Endothelial cell of umbilical vein (primary cell): ENCODE measurements at regions not wholly inside any gene's neighbourhood (a gene's known extent, or its start where the extent isn't known, plus 50 kb on each side); places are given as distances from the start of the nearest gene placed in this dataset.

Experiments used
- BruUV-seq: library from RNA; stranded (reverse); fragments of 400-500 nt; replicated peaks from 2 replicates; lab custom pipeline; 2021; lab: Mats Ljungman, UMichigan
- CTCF ChIA-PET: fragments of 300-600, 350-600 bp; sonication (Branson Sonifier 250); formaldehyde crosslinking; loops from one replicate; lab custom pipeline; 2021; ENCODE audit warnings: antibody characterized with exemption, inconsistent platforms; lab: Charles Lee
- POLR2A ChIA-PET: fragments of 300-600, 350-600 bp; sonication (Branson Sonifier 250); formaldehyde crosslinking; loops from one replicate; lab custom pipeline; 2021; ENCODE audit warnings: antibody characterized with exemption, inconsistent platforms; lab: Charles Lee
- DNase-seq: peaks from one replicate; pipeline ENCODE4 v3.0.0-alpha.2; 2011; ENCODE audit warnings: low read depth, low spot score
- FAIRE-seq: peaks from 2 replicates; lab custom pipeline; 2011; peaks lifted over from hg19 to GRCh38; lab: Jason Lieb, UNC
- H2AFZ ChIP-seq: 2 replicates; pipeline ENCODE4 v1.6.0; 2012; ENCODE audit warnings: low read depth, low read length, control low read depth, inconsistent platforms
- H3K27ac ChIP-seq: 2 replicates; pipeline ENCODE4 v1.5.1; 2011; ENCODE audit warnings: low read depth, mild to moderate bottlenecking, control low read depth, low read length, moderate library complexity; ENCODE audit not compliant: insufficient read depth
- H3K27me3 ChIP-seq, 2 experiments: 2 replicates each; pipeline versions ENCODE4 v1.6.0 to v1.6.1; 2011; ENCODE audit warnings: low read length in 2 of 2, mixed read lengths in 1 of 2; ENCODE audit not compliant: control insufficient read depth in 2 of 2, insufficient read depth in 2 of 2
- H3K36me3 ChIP-seq, 2 experiments: 2 replicates in 1 of 2; 3 replicates in 1 of 2; pipeline ENCODE4 v1.5.1; 2011; ENCODE audit warnings: low read length in 2 of 2, mild to moderate bottlenecking in 1 of 2, moderate library complexity in 1 of 2; ENCODE audit not compliant: control insufficient read depth in 2 of 2, insufficient read depth in 2 of 2; ENCODE audit errors: extremely low read depth in 1 of 2
- H3K4me1 ChIP-seq: 3 replicates; pipeline ENCODE4 v1.5.1; 2011; ENCODE audit warnings: mild to moderate bottlenecking, low read length; ENCODE audit not compliant: control insufficient read depth, insufficient read depth; ENCODE audit errors: extremely low read depth
- H3K4me2 ChIP-seq: 2 replicates; pipeline ENCODE4 v1.6.1; 2011; ENCODE audit warnings: low read length, control low read depth, mixed read lengths; ENCODE audit not compliant: insufficient read depth
- H3K4me3 ChIP-seq, 3 experiments: fragments of 200-600 bp in 1 of 3; sonication (generic), shearing (Covaris generic) in 1 of 3; replicated peaks in 1 of 3; 2 replicates each; pipeline ENCODE4 v1.5.1; 2011 to 2016; ENCODE audit warnings: control low read depth in 3 of 3, low read length in 3 of 3, mild to moderate bottlenecking in 2 of 3, inconsistent platforms in 1 of 3, low read depth in 1 of 3, moderate library complexity in 1 of 3; ENCODE audit not compliant: insufficient read depth in 1 of 3
- H3K79me2 ChIP-seq: 2 replicates; pipeline ENCODE4 v1.6.0; 2012; ENCODE audit warnings: low read length, inconsistent platforms; ENCODE audit not compliant: control insufficient read depth, insufficient read depth
- H3K9ac ChIP-seq: replicated peaks from 2 replicates; pipeline ENCODE3; 2011; ENCODE audit warnings: low read length, control low read depth; ENCODE audit not compliant: insufficient read depth; ENCODE audit errors: extremely low read depth
- H3K9me1 ChIP-seq: replicated peaks from 3 replicates; pipeline ENCODE4 v1.6.0; 2011; ENCODE audit warnings: mild to moderate bottlenecking, low read length; ENCODE audit not compliant: control insufficient read depth, insufficient read depth; ENCODE audit errors: extremely low read depth
- H3K9me3 ChIP-seq: replicated peaks from 2 replicates; pipeline ENCODE4 v1.5.1; 2012; ENCODE audit warnings: low read length, inconsistent platforms; ENCODE audit not compliant: control insufficient read depth, insufficient read depth
- H4K20me1 ChIP-seq: replicated peaks from 2 replicates; pipeline ENCODE3; 2011; ENCODE audit warnings: mild to moderate bottlenecking, low read length; ENCODE audit not compliant: control insufficient read depth, insufficient read depth; ENCODE audit errors: extremely low read depth
- FOS ChIP-seq: IDR thresholded peaks from 2 replicates; pipeline ENCODE4 v1.6.1; 2011; ENCODE audit warnings: mild to moderate bottlenecking, low read length, moderate library complexity, borderline replicate concordance; ENCODE audit not compliant: insufficient read depth
- MYC ChIP-seq: IDR thresholded peaks from one replicate; pipeline ENCODE4 v1.6.1; 2011; ENCODE audit warnings: mild to moderate bottlenecking, low read depth, low read length
- POLR2A ChIP-seq: IDR thresholded peaks from 2 replicates; pipeline ENCODE4 v1.6.1; 2012; ENCODE audit warnings: low read depth, mild to moderate bottlenecking, control low read depth, low read length
- POLR2AphosphoS5 ChIP-seq: IDR thresholded peaks from 2 replicates; pipeline ENCODE4 v1.6.1; 2012; ENCODE audit warnings: low read depth, mild to moderate bottlenecking, control low read depth, low read length, moderate library complexity; ENCODE audit not compliant: insufficient read depth
- dilution Hi-C: fragments of 300-500 bp; cut with MboI; formaldehyde crosslinking; loops from one replicate; pipeline ENCODE4 v1.15.0; 2019; ENCODE audit warnings: low sequenced_read_pairs; ENCODE audit not compliant: extremely low pct_ligation_motif_present
- intact Hi-C: fragments of 100-400 bp; cut with micrococcal nuclease; formaldehyde crosslinking; loops from one replicate; pipeline ENCODE4 v1.10.0; 2022

- Histone ChIP-seq H3K4me1 (peaks cover 5% of the 10 kb centered on the region), H3K36me3 (no peaks in the 10 kb centered on the region), H3K9me1 (no peaks in the 10 kb centered on the region), H3K4me3 (no peak overlapping the region), H2AFZ (no peak overlapping the region), H4K20me1 (no peaks in the 10 kb centered on the region), H3K4me2 (no peak overlapping the region), H3K27me3 (no peaks in the 10 kb centered on the region), H3K27ac (no peak overlapping the region), H3K79me2 (no peaks in the 10 kb centered on the region), H3K9ac (no peak overlapping the region), H3K9me3 (no peaks in the 10 kb centered on the region)
- FAIRE-seq (no peak), DNase-seq (no peak)
- dilution Hi-C loops = no loop called here
- CTCF ChIA-PET = no interaction called here
- intact Hi-C loops = loop anchor here (5.0 kb wide), 1 partner anchor 91 kb away; no protein-coding TSS in a partner anchor
- POLR2A ChIA-PET = no interaction called here
- BruUV-seq = no TSS peak
- no peak for TF ChIP-seq MYC
These were observed 231.5 kb upstream of the BTBD3 start for GRCh38 chr20:11686195-11686594.

GRCh38 chr20:11686820-11687543 is 230.7 kb upstream of the BTBD3 start:
- Histone ChIP-seq H3K9me1 (no peaks in the 10 kb centered on the region), H3K9me3 (no peaks in the 10 kb centered on the region), H3K4me1 (peaks cover 5% of the 10 kb centered on the region), H2AFZ (peak overlapping the region; percentile 81), H3K27ac (no peak overlapping the region), H3K4me3 (peak overlapping the region; percentile 6 to 32 (median 9)), H3K36me3 (no peaks in the 10 kb centered on the region), H3K27me3 (no peaks in the 10 kb centered on the region), H4K20me1 (no peaks in the 10 kb centered on the region), H3K4me2 (peak overlapping the region; percentile 50), H3K79me2 (no peaks in the 10 kb centered on the region), H3K9ac (no peak overlapping the region)
- FAIRE-seq (no peak), DNase-seq (peak; percentile 27)
- POLR2A ChIA-PET = no interaction called here
- intact Hi-C loops = loop anchor here (5.0 kb wide), 1 partner anchor 90 kb away; no protein-coding TSS in a partner anchor
- TF ChIP-seq MYC (no peak), POLR2AphosphoS5 (no peak), FOS (no peak), POLR2A (no peak)
- no TSS peak for BruUV-seq
- CTCF ChIA-PET = interaction anchor here (0.6 to 0.9 kb wide), 2 partner anchors 9 to 10 kb away, joined by 3 to 4 read pairs; no protein-coding TSS in a partner anchor
- dilution Hi-C loops = no loop called here
